GM23338 (cell line): ENCODE measurements at regions not wholly inside any gene's neighbourhood (a gene's known extent, or its start where the extent isn't known, plus 50 kb on each side); places are given as distances from the start of the nearest gene placed in this dataset.

Source experiments
- ATAC-seq: fragments of 200-7000 bp; cut with Tn5 transposase; 3 replicates; pipeline ENCODE4 v1.9.1; 2020
- DNase-seq: peaks from one replicate; pipeline ENCODE4 v3.0.0-alpha.2; 2015; ENCODE audit warnings: low spot score
- H2AFZ ChIP-seq: fragments of 200-600 bp; sonication (generic); 2 replicates; pipeline ENCODE4 v1.8.0; 2016; ENCODE audit warnings: antibody characterized with exemption, mild to moderate bottlenecking, moderate library complexity
- H3F3A ChIP-seq: fragments of 200-600 bp; sonication (generic); replicated peaks from 2 replicates; pipeline ENCODE4 v1.8.0; 2017; ENCODE audit warnings: antibody characterized with exemption, mixed run types, low read depth
- H3K27ac ChIP-seq: fragments of 200-600 bp; sonication (generic); 2 replicates; pipeline ENCODE4 v1.6.1; 2016; ENCODE audit warnings: low read depth
- H3K27me3 ChIP-seq: fragments of 200-600 bp; sonication (generic); 2 replicates; pipeline ENCODE4 v1.8.0; 2016; ENCODE audit warnings: mild to moderate bottlenecking, mixed run types, moderate library complexity; ENCODE audit not compliant: insufficient read depth
- H3K36me3 ChIP-seq: fragments of 200-600 bp; sonication (generic); 2 replicates; pipeline ENCODE4 v1.8.0; 2016; ENCODE audit warnings: mild to moderate bottlenecking; ENCODE audit not compliant: insufficient read depth
- H3K4me1 ChIP-seq: fragments of 200-600 bp; sonication (generic); 2 replicates; pipeline ENCODE4 v1.8.0; 2016; ENCODE audit warnings: mild to moderate bottlenecking, moderate library complexity; ENCODE audit not compliant: insufficient read depth
- H3K4me2 ChIP-seq: fragments of 200-600 bp; sonication (generic); 2 replicates; pipeline ENCODE4 v1.7.1; 2017; ENCODE audit warnings: mixed run types
- H3K4me3 ChIP-seq: fragments of 200-600 bp; sonication (generic); 2 replicates; pipeline ENCODE4 v1.6.1; 2016; ENCODE audit warnings: mixed run types
- H3K79me2 ChIP-seq: fragments of 200-600 bp; sonication (generic); replicated peaks from 2 replicates; pipeline ENCODE4 v1.8.0; 2017; ENCODE audit warnings: mild to moderate bottlenecking; ENCODE audit not compliant: insufficient read depth
- H3K9me2 ChIP-seq: fragments of 200-600 bp; sonication (generic); 2 replicates; pipeline ENCODE4 v1.8.0; 2017; ENCODE audit not compliant: insufficient read depth
- H4K20me1 ChIP-seq: fragments of 200-600 bp; sonication (generic); replicated peaks from 2 replicates; pipeline ENCODE4 v1.8.0; 2017; ENCODE audit warnings: mild to moderate bottlenecking; ENCODE audit not compliant: insufficient read depth
- H3K27ac Mint-ChIP-seq: 2 replicates; pipeline ENCODE4 v1.8.0; 2020; ENCODE audit warnings: inconsistent platforms, mild to moderate bottlenecking, moderate library complexity, mixed read lengths
- H3K27me3 Mint-ChIP-seq: 3 replicates; pipeline ENCODE4 v1.8.0; 2022; ENCODE audit warnings: low read depth, mild to moderate bottlenecking, moderate library complexity, mixed read lengths, inconsistent platforms; ENCODE audit not compliant: insufficient read depth, poor library complexity
- H3K36me3 Mint-ChIP-seq: 3 replicates; pipeline ENCODE4 v1.8.0; 2021; ENCODE audit warnings: low read depth, mild to moderate bottlenecking, inconsistent platforms, moderate library complexity, mixed read lengths
- H3K4me1 Mint-ChIP-seq: 3 replicates; pipeline ENCODE4 v1.8.0; 2020; ENCODE audit warnings: mild to moderate bottlenecking, inconsistent platforms, mixed read lengths
- H3K4me3 Mint-ChIP-seq: 3 replicates; pipeline ENCODE4 v1.8.0; 2021; ENCODE audit warnings: moderate library complexity, mild to moderate bottlenecking, inconsistent platforms, mixed read lengths
- H3K9me3 Mint-ChIP-seq: 3 replicates; pipeline ENCODE4 v1.8.0; 2020; ENCODE audit warnings: moderate library complexity, mild to moderate bottlenecking, inconsistent platforms, mixed read lengths
- EZH2 ChIP-seq: fragments of 200-600 bp; sonication (generic); IDR thresholded peaks from one replicate; pipeline ENCODE4 v1.8.0; 2017; ENCODE audit warnings: antibody characterized with exemption, mild to moderate bottlenecking, low read depth; ENCODE audit not compliant: unreplicated experiment
- EZH2phosphoT487 ChIP-seq: fragments of 200-600 bp; sonication (generic); IDR thresholded peaks from one replicate; pipeline ENCODE4 v1.8.1; 2018; ENCODE audit warnings: antibody characterized with exemption; ENCODE audit not compliant: unreplicated experiment
- NANOG ChIP-seq: IDR thresholded peaks from 2 replicates; pipeline ENCODE4 v1.6.1; 2016; ENCODE audit warnings: antibody characterized with exemption, borderline replicate concordance
- POLR2AphosphoS5 ChIP-seq: IDR thresholded peaks from 2 replicates; pipeline ENCODE4 v1.6.1; 2016; ENCODE audit warnings: antibody characterized with exemption, low read depth
- ZNF114 ChIP-seq: fragments of 250-450 bp; sonication (Bioruptor Pico); IDR thresholded peaks from 2 replicates; pipeline ENCODE4 v1.5.0; 2020; ENCODE audit warnings: mild to moderate bottlenecking, moderate library complexity
- ZNF331 ChIP-seq: fragments of 250-450 bp; sonication (Bioruptor Pico); IDR thresholded peaks from 2 replicates; pipeline ENCODE4 v1.5.0; 2020; ENCODE audit warnings: low read depth, mild to moderate bottlenecking, moderate library complexity
- TF ChIP-seq, protein P1 (sequence below): IDR thresholded peaks from 2 replicates; pipeline ENCODE4 v1.6.1; 2016; ENCODE audit warnings: antibody characterized with exemption
- TF ChIP-seq, protein P2 (sequence below): fragments of 250-450 bp; sonication (Bioruptor Pico); IDR thresholded peaks from 2 replicates; pipeline ENCODE4 v1.5.0; 2020; ENCODE audit warnings: mild to moderate bottlenecking, moderate library complexity
- TF ChIP-seq, protein P3 (sequence below), 2 experiments: fragments of 200-600 bp in 1 of 2; sonication (generic) in 1 of 2; conservative IDR thresholded peaks; 2 replicates each; pipeline versions ENCODE4 v1.5.1 to v1.6.1; 2016 to 2017; ENCODE audit warnings: antibody characterized with exemption in 2 of 2, low read depth in 2 of 2, mild to moderate bottlenecking in 2 of 2, moderate library complexity in 1 of 2

DNA sequence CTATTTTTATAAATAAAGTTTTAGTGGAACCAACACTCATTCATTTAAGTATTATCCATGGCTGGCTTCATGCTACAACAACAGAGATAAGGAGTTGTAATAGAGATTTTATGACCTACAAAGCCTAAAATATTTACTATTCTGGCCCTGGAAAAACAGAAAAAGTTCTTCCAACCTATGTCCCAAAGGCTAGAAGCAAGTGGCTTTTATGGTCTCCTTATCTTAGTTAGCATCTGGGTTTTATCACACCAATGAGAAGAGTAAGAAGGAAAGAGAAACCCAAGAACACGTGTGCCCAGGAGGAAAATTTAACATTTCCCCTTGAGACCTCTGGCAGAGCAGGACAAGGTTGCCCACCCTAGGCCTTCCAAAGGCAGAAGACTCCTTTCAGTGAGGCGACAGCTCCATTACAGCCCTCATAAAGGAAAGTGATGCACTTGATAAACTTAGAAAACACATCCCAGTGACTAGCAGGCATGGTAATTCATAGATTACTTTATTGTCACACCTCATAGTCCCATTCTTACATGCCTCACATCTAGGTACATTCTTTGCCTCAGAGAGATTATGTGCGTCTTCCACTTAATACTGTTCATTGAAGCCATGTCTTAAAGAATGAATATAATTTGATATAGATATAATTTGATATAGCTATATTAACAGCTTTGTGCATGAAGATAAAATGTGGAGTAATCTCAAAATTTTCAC is 113.2 kb upstream of the ACP3 start:
- Histone ChIP-seq H3K27me3 (peaks cover 22% of the 10 kb centered on the region), H4K20me1 (peaks cover 6% of the 10 kb centered on the region; the same call in 1 of the 2 replicates), H3K27ac (no peak overlapping the region), H3K9me2 (no peaks in the 10 kb centered on the region), H3K4me1 (peaks cover 13% of the 10 kb centered on the region; the same call in 1 of the 2 replicates), H3K79me2 (no peaks in the 10 kb centered on the region), H3K36me3 (no peaks in the 10 kb centered on the region), H3K4me3 (no peak overlapping the region), H2AFZ (no peak overlapping the region), H3K4me2 (no peak overlapping the region), H3F3A (no peaks in the 10 kb centered on the region)
- TF ChIP-seq POLR2AphosphoS5 (no peak), EZH2phosphoT487 (no peak), ZNF331 (CRISPR knock-in tag) (no peak)
- TF ChIP-seq, protein P1, sequence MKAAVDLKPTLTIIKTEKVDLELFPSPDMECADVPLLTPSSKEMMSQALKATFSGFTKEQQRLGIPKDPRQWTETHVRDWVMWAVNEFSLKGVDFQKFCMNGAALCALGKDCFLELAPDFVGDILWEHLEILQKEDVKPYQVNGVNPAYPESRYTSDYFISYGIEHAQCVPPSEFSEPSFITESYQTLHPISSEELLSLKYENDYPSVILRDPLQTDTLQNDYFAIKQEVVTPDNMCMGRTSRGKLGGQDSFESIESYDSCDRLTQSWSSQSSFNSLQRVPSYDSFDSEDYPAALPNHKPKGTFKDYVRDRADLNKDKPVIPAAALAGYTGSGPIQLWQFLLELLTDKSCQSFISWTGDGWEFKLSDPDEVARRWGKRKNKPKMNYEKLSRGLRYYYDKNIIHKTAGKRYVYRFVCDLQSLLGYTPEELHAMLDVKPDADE = no peak
- peaks cover 19% of the 10 kb centered on the region for H3K27me3 Mint-ChIP-seq
- no peak for ATAC-seq
- H3K9me3 Mint-ChIP-seq = no peaks in the 10 kb centered on the region
- H3K4me1 Mint-ChIP-seq = peaks cover 15% of the 10 kb centered on the region; the same call in 2 of the 3 replicates
- H3K36me3 Mint-ChIP-seq = no peaks in the 10 kb centered on the region
- no peak overlapping the region for H3K27ac Mint-ChIP-seq
- no peak for DNase-seq
- H3K4me3 Mint-ChIP-seq = no peak overlapping the region

DNA sequence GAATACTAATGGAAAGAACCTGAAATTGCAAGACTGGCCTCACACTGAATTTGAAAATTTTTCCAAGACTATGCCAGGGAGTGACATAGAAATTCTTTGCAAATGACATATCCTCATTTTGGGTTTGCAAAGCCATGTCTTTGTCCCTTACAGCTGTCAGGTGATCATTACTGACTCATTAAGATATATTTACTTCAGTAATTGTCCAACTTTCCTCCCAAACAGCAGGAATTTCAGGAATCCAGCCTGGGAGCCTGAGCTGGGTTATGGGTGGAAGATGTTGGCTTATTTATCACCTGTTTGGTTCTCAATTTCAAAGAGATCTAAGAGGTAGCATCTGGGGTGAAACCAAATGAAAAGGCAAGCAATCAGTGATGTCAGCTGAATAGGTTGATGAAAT is 111.6 kb upstream of the ACP3 start:
- no peak overlapping the region for H3K27ac ChIP-seq
- DNase-seq = no peak
- TF ChIP-seq, protein P2, sequence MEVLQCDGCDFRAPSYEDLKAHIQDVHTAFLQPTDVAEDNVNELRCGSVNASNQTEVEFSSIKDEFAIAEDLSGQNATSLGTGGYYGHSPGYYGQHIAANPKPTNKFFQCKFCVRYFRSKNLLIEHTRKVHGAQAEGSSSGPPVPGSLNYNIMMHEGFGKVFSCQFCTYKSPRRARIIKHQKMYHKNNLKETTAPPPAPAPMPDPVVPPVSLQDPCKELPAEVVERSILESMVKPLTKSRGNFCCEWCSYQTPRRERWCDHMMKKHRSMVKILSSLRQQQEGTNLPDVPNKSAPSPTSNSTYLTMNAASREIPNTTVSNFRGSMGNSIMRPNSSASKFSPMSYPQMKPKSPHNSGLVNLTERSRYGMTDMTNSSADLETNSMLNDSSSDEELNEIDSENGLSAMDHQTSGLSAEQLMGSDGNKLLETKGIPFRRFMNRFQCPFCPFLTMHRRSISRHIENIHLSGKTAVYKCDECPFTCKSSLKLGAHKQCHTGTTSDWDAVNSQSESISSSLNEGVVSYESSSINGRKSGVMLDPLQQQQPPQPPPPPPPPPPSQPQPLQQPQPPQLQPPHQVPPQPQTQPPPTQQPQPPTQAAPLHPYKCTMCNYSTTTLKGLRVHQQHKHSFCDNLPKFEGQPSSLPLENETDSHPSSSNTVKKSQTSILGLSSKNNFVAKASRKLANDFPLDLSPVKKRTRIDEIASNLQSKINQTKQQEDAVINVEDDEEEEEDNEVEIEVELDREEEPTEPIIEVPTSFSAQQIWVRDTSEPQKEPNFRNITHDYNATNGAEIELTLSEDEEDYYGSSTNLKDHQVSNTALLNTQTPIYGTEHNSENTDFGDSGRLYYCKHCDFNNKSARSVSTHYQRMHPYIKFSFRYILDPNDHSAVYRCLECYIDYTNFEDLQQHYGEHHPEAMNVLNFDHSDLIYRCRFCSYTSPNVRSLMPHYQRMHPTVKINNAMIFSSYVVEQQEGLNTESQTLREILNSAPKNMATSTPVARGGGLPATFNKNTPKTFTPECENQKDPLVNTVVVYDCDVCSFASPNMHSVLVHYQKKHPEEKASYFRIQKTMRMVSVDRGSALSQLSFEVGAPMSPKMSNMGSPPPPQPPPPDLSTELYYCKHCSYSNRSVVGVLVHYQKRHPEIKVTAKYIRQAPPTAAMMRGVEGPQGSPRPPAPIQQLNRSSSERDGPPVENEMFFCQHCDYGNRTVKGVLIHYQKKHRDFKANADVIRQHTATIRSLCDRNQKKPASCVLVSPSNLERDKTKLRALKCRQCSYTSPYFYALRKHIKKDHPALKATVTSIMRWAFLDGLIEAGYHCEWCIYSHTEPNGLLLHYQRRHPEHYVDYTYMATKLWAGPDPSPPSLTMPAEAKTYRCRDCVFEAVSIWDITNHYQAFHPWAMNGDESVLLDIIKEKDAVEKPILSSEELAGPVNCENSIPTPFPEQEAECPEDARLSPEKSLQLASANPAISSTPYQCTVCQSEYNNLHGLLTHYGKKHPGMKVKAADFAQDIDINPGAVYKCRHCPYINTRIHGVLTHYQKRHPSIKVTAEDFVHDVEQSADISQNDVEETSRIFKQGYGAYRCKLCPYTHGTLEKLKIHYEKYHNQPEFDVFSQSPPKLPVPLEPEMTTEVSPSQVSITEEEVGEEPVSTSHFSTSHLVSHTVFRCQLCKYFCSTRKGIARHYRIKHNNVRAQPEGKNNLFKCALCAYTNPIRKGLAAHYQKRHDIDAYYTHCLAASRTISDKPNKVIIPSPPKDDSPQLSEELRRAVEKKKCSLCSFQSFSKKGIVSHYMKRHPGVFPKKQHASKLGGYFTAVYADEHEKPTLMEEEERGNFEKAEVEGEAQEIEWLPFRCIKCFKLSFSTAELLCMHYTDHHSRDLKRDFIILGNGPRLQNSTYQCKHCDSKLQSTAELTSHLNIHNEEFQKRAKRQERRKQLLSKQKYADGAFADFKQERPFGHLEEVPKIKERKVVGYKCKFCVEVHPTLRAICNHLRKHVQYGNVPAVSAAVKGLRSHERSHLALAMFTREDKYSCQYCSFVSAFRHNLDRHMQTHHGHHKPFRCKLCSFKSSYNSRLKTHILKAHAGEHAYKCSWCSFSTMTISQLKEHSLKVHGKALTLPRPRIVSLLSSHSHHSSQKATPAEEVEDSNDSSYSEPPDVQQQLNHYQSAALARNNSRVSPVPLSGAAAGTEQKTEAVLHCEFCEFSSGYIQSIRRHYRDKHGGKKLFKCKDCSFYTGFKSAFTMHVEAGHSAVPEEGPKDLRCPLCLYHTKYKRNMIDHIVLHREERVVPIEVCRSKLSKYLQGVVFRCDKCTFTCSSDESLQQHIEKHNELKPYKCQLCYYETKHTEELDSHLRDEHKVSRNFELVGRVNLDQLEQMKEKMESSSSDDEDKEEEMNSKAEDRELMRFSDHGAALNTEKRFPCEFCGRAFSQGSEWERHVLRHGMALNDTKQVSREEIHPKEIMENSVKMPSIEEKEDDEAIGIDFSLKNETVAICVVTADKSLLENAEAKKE (CRISPR knock-in tag) = no peak
- no peak for TF ChIP-seq EZH2phosphoT487
- TF ChIP-seq POLR2AphosphoS5 = no peak
- no peak for TF ChIP-seq EZH2
- no peak for TF ChIP-seq NANOG
- TF ChIP-seq, protein P1 = no peak
- TF ChIP-seq, protein P3, sequence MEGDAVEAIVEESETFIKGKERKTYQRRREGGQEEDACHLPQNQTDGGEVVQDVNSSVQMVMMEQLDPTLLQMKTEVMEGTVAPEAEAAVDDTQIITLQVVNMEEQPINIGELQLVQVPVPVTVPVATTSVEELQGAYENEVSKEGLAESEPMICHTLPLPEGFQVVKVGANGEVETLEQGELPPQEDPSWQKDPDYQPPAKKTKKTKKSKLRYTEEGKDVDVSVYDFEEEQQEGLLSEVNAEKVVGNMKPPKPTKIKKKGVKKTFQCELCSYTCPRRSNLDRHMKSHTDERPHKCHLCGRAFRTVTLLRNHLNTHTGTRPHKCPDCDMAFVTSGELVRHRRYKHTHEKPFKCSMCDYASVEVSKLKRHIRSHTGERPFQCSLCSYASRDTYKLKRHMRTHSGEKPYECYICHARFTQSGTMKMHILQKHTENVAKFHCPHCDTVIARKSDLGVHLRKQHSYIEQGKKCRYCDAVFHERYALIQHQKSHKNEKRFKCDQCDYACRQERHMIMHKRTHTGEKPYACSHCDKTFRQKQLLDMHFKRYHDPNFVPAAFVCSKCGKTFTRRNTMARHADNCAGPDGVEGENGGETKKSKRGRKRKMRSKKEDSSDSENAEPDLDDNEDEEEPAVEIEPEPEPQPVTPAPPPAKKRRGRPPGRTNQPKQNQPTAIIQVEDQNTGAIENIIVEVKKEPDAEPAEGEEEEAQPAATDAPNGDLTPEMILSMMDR (conservative IDR thresholded peaks at IDR 0.05; ENCODE audit: low read depth in 2 of 2) = no peak
- TF ChIP-seq ZNF114 (CRISPR knock-in tag) = no peak

More for the DNA sequence above, 111.6 kb upstream of the ACP3 start:
- Histone ChIP-seq H2AFZ (no peak overlapping the region), H3K79me2 (no peaks in the 10 kb centered on the region), H3K27me3 (peaks cover 37% of the 10 kb centered on the region), H3K9me2 (no peaks in the 10 kb centered on the region), H3K36me3 (no peaks in the 10 kb centered on the region), H3K4me2 (no peak overlapping the region), H3K4me1 (peaks cover 13% of the 10 kb centered on the region; the same call in 1 of the 2 replicates), H3F3A (no peaks in the 10 kb centered on the region), H4K20me1 (peaks cover 6% of the 10 kb centered on the region; the same call in 1 of the 2 replicates), H3K4me3 (no peak overlapping the region)
- Mint-ChIP-seq H3K4me3 (no peak overlapping the region), H3K27ac (no peak overlapping the region), H3K36me3 (no peaks in the 10 kb centered on the region), H3K9me3 (no peaks in the 10 kb centered on the region), H3K4me1 (peaks cover 19% of the 10 kb centered on the region; the same call in 2 of the 3 replicates), H3K27me3 (peaks cover 27% of the 10 kb centered on the region)
- no peak for ATAC-seq
